ENCODE measurements at regions not wholly inside any gene's neighbourhood (a gene's known extent, or its start where the extent isn't known, plus 50 kb on each side); places are given as distances from the start of the nearest gene placed in this dataset.

DNA sequence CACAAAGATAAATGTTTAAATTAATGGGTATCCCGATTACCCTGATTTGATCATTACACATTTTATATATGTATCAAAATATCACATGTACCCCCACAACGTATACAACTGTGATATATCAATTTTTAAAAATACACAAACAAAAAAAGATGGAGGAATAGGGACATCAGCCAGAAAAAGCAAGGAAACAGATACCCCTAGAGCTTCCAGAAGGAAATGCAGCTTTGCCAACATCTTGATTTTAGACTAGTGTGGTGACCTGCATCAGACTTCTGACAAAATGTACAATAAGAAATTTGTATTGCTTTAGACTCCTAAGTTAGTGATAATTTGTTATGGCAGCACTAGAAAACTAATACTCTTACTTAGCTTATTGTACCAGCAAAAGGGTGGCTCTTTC lies 483.8 kb downstream of the TUSC7 start:
- Histone ChIP-seq H3K27ac (ENCODE audit: low read depth in 2 of 2, low read length in 1 of 2) (no peak overlapping the region), H3K36me3 (replicated peaks in 1 of 2; ENCODE audit: control insufficient read depth in 1 of 2, insufficient read depth in 2 of 2, low read length in 1 of 2) (no peaks in the 10 kb centered on the region), H3K27me3 (ENCODE audit: insufficient read depth) (no peaks in the 10 kb centered on the region), H3F3A (replicated peaks; ENCODE audit: insufficient read depth) (no peaks in the 10 kb centered on the region), H2AFZ (ENCODE audit: low read depth) (no peak overlapping the region), H3K9ac (no peak overlapping the region), H3K9me2 (no peaks in the 10 kb centered on the region), H3K9me3 (no peaks in the 10 kb centered on the region), H3K4me3 (ENCODE audit: low read depth in 2 of 2, low read length in 1 of 2) (no peak overlapping the region), H3K4me1 (ENCODE audit: control insufficient read depth in 1 of 2, insufficient read depth in 2 of 2, low read depth in 1 of 2, low read length in 1 of 2) (no peaks in the 10 kb centered on the region; a peak in 1 of 4 replicates), H3K4me2 (no peak overlapping the region), H4K20me1 (ENCODE audit: insufficient read depth) (no peaks in the 10 kb centered on the region), H3K79me2 (ENCODE audit: insufficient read depth) (no peaks in the 10 kb centered on the region)
- DNase-seq: no peak
- WGBS (ENCODE audit: low lambda C conversion rate): 57% methylated on average over 2 of the region's 2 CpGs
- TF ChIP-seq RAD21 (IDR thresholded peaks at IDR 0.05; ENCODE audit: low read length): peak; percentile 58
- no peak for TF ChIP-seq TEAD4 (IDR thresholded peaks at IDR 0.05; ENCODE audit: borderline replicate concordance, insufficient read depth)
- TF ChIP-seq YY1 (IDR thresholded peaks at IDR 0.05; ENCODE audit: low read depth): 0 out of 2 replicates have a peak, but pooled peaks have one; percentile 23
- TF ChIP-seq, protein P1, sequence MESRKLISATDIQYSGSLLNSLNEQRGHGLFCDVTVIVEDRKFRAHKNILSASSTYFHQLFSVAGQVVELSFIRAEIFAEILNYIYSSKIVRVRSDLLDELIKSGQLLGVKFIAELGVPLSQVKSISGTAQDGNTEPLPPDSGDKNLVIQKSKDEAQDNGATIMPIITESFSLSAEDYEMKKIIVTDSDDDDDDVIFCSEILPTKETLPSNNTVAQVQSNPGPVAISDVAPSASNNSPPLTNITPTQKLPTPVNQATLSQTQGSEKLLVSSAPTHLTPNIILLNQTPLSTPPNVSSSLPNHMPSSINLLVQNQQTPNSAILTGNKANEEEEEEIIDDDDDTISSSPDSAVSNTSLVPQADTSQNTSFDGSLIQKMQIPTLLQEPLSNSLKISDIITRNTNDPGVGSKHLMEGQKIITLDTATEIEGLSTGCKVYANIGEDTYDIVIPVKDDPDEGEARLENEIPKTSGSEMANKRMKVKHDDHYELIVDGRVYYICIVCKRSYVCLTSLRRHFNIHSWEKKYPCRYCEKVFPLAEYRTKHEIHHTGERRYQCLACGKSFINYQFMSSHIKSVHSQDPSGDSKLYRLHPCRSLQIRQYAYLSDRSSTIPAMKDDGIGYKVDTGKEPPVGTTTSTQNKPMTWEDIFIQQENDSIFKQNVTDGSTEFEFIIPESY (IDR thresholded peaks at IDR 0.05; ENCODE audit: borderline replicate concordance, low read depth): no peak
- TF ChIP-seq SMC3 (IDR thresholded peaks at IDR 0.05; ENCODE audit: low read depth, low read length): peak; percentile 37
- no peak for TF ChIP-seq FOSL2 (IDR thresholded peaks at IDR 0.05; ENCODE audit: borderline replicate concordance, low read depth)
- TF ChIP-seq, protein P2, sequence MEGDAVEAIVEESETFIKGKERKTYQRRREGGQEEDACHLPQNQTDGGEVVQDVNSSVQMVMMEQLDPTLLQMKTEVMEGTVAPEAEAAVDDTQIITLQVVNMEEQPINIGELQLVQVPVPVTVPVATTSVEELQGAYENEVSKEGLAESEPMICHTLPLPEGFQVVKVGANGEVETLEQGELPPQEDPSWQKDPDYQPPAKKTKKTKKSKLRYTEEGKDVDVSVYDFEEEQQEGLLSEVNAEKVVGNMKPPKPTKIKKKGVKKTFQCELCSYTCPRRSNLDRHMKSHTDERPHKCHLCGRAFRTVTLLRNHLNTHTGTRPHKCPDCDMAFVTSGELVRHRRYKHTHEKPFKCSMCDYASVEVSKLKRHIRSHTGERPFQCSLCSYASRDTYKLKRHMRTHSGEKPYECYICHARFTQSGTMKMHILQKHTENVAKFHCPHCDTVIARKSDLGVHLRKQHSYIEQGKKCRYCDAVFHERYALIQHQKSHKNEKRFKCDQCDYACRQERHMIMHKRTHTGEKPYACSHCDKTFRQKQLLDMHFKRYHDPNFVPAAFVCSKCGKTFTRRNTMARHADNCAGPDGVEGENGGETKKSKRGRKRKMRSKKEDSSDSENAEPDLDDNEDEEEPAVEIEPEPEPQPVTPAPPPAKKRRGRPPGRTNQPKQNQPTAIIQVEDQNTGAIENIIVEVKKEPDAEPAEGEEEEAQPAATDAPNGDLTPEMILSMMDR (IDR thresholded peaks at IDR 0.05): peak; percentile 56
- TF ChIP-seq, protein P3, sequence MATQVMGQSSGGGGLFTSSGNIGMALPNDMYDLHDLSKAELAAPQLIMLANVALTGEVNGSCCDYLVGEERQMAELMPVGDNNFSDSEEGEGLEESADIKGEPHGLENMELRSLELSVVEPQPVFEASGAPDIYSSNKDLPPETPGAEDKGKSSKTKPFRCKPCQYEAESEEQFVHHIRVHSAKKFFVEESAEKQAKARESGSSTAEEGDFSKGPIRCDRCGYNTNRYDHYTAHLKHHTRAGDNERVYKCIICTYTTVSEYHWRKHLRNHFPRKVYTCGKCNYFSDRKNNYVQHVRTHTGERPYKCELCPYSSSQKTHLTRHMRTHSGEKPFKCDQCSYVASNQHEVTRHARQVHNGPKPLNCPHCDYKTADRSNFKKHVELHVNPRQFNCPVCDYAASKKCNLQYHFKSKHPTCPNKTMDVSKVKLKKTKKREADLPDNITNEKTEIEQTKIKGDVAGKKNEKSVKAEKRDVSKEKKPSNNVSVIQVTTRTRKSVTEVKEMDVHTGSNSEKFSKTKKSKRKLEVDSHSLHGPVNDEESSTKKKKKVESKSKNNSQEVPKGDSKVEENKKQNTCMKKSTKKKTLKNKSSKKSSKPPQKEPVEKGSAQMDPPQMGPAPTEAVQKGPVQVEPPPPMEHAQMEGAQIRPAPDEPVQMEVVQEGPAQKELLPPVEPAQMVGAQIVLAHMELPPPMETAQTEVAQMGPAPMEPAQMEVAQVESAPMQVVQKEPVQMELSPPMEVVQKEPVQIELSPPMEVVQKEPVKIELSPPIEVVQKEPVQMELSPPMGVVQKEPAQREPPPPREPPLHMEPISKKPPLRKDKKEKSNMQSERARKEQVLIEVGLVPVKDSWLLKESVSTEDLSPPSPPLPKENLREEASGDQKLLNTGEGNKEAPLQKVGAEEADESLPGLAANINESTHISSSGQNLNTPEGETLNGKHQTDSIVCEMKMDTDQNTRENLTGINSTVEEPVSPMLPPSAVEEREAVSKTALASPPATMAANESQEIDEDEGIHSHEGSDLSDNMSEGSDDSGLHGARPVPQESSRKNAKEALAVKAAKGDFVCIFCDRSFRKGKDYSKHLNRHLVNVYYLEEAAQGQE (IDR thresholded peaks at IDR 0.05; ENCODE audit: low read depth, low read length): no peak
- TF ChIP-seq GABPA (IDR thresholded peaks at IDR 0.05; ENCODE audit: low read depth): no peak
- TF ChIP-seq RFX5 (IDR thresholded peaks at IDR 0.05; ENCODE audit: low read length): no peak
- TF ChIP-seq RXRA (IDR thresholded peaks at IDR 0.05; ENCODE audit: borderline replicate concordance, low read depth): no peak
- no peak for TF ChIP-seq FOXJ3 (CRISPR knock-in tag; IDR thresholded peaks at IDR 0.05)
- CTCF ChIA-PET: interaction anchor here (0.9 to 1.2 kb wide), 4 partner anchors 14 to 133 kb away, joined by 3 read pairs; no protein-coding TSS in a partner anchor
- POLR2A ChIA-PET: no interaction called here
